ENCODE measurements at regions not wholly inside any gene's neighbourhood (a gene's known extent, or its start where the extent isn't known, plus 50 kb on each side); places are given as distances from the start of the nearest gene placed in this dataset.

DNA sequence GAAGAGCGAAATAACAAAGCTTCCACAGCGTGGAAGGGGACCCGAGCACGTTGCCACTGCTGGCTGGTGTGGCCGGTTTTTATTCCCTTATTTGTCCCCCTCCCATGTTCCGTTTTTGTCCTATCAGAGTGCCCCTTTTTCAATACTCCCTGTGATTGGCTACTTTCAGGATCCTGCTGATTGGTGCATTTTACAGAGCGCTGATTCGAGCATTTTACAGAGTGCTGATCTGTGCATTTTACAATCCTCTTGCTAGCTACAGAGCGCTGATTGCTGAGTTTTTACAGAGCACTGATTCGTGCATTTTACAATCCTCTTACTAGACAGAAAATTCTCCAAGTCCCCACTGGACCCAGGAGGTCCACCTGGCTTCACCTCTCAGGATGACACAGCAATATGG lies 250.9 kb upstream of the EPHA5 start:
- TF ChIP-seq, protein P1, sequence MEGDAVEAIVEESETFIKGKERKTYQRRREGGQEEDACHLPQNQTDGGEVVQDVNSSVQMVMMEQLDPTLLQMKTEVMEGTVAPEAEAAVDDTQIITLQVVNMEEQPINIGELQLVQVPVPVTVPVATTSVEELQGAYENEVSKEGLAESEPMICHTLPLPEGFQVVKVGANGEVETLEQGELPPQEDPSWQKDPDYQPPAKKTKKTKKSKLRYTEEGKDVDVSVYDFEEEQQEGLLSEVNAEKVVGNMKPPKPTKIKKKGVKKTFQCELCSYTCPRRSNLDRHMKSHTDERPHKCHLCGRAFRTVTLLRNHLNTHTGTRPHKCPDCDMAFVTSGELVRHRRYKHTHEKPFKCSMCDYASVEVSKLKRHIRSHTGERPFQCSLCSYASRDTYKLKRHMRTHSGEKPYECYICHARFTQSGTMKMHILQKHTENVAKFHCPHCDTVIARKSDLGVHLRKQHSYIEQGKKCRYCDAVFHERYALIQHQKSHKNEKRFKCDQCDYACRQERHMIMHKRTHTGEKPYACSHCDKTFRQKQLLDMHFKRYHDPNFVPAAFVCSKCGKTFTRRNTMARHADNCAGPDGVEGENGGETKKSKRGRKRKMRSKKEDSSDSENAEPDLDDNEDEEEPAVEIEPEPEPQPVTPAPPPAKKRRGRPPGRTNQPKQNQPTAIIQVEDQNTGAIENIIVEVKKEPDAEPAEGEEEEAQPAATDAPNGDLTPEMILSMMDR (IDR thresholded peaks at IDR 0.05; ENCODE audit: insufficient read depth, low read length, poor library complexity, severe bottlenecking), result no peak
- no peak for TF ChIP-seq EZH2phosphoT487 (conservative IDR thresholded peaks at IDR 0.05; ENCODE audit: low read length)
- Histone ChIP-seq H3K9me3 (ENCODE audit: insufficient read depth, low read length) (no peaks in the 10 kb centered on the region), H4K20me1 (ENCODE audit: low read depth, low read length) (no peaks in the 10 kb centered on the region), H3K27ac (ENCODE audit: low read depth, low read length) (no peak overlapping the region), H3K36me3 (ENCODE audit: low read length) (no peaks in the 10 kb centered on the region), H3K27me3 (ENCODE audit: low read length) (no peaks in the 10 kb centered on the region), H3K4me3 (ENCODE audit: insufficient read depth, low read length, poor library complexity, severe bottlenecking) (no peak overlapping the region), H3K4me2 (ENCODE audit: low read depth, low read length, poor library complexity, severe bottlenecking) (no peak overlapping the region), H3K9ac (ENCODE audit: low read length) (no peak overlapping the region), H2AFZ (ENCODE audit: low read depth, low read length, severe bottlenecking) (no peak overlapping the region), H3F3A (ENCODE audit: insufficient read depth) (no peaks in the 10 kb centered on the region), H3K79me2 (ENCODE audit: insufficient read depth, low read length) (no peaks in the 10 kb centered on the region), H3K9me2 (replicated peaks; ENCODE audit: insufficient read depth, low read length) (no peaks in the 10 kb centered on the region)

DNA sequence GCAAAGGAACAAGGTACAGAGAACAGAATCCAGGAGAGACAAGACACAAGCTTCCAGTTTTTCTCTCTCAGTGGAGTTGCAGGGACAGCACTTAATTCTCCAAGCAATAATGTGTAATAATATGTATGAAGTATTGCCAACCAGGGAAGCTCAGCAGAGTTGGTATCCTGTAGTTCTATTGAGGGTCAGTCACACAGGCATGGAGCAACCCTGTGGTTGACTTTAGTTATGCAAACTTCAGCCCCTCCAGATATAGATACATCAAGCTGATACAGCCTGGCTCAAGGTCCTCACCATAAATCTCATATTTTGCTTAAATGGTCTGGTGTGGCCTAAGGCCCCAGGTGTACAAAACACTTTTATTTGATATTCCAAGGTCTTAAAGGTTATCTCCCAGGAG lies 248.6 kb upstream of the EPHA5 start:
- no peaks in the 10 kb centered on the region for H3K27me3 ChIP-seq (ENCODE audit: low read length)
- H4K20me1 ChIP-seq (ENCODE audit: low read depth, low read length), result no peaks in the 10 kb centered on the region
- H3K27ac ChIP-seq (ENCODE audit: low read depth, low read length), result no peak overlapping the region
- H3K4me3 ChIP-seq (ENCODE audit: insufficient read depth, low read length, poor library complexity, severe bottlenecking), result no peak overlapping the region
- no peaks in the 10 kb centered on the region for H3F3A ChIP-seq (ENCODE audit: insufficient read depth)
- TF ChIP-seq, protein P1 (IDR thresholded peaks at IDR 0.05; ENCODE audit: insufficient read depth, low read length, poor library complexity, severe bottlenecking), result no peak
- TF ChIP-seq EZH2phosphoT487 (conservative IDR thresholded peaks at IDR 0.05; ENCODE audit: low read length), result no peak
- no peaks in the 10 kb centered on the region for H3K9me2 ChIP-seq (replicated peaks; ENCODE audit: insufficient read depth, low read length)
- H3K9ac ChIP-seq (ENCODE audit: low read length), result no peak overlapping the region
- H3K79me2 ChIP-seq (ENCODE audit: insufficient read depth, low read length), result no peaks in the 10 kb centered on the region
- H3K9me3 ChIP-seq (ENCODE audit: insufficient read depth, low read length), result no peaks in the 10 kb centered on the region
- no peak overlapping the region for H3K4me2 ChIP-seq (ENCODE audit: low read depth, low read length, poor library complexity, severe bottlenecking)
- no peak overlapping the region for H2AFZ ChIP-seq (ENCODE audit: low read depth, low read length, severe bottlenecking)
- H3K36me3 ChIP-seq (ENCODE audit: low read length), result no peaks in the 10 kb centered on the region

DNA sequence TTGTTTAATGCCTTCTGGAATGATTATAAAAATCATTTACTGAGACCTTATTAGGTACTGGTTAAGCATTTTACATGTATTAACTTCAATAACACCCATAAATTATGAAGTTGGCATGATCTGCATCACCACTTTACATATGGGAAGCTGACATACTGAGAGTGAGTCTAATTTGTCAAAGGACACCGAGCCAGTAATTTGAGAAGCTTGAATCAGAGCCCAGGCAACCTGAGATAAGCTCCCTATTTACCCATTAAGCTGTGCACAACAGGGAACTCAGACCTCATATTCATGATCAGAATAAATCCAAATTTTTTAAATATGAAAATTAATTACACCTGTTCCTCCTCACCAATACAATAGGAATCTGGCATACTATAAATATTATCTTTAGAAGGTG lies 247.9 kb upstream of the EPHA5 start:
- no peak overlapping the region for H2AFZ ChIP-seq (ENCODE audit: low read depth, low read length, severe bottlenecking)
- no peak overlapping the region for H3K4me2 ChIP-seq (ENCODE audit: low read depth, low read length, poor library complexity, severe bottlenecking)
- H3K27ac ChIP-seq (ENCODE audit: low read depth, low read length), result no peak overlapping the region
- no peaks in the 10 kb centered on the region for H3K9me2 ChIP-seq (replicated peaks; ENCODE audit: insufficient read depth, low read length)
- H3K79me2 ChIP-seq (ENCODE audit: insufficient read depth, low read length), result no peaks in the 10 kb centered on the region
- no peak for TF ChIP-seq EZH2phosphoT487 (conservative IDR thresholded peaks at IDR 0.05; ENCODE audit: low read length)
- H3K9ac ChIP-seq (ENCODE audit: low read length), result no peak overlapping the region
- no peaks in the 10 kb centered on the region for H3F3A ChIP-seq (ENCODE audit: insufficient read depth)
- H3K9me3 ChIP-seq (ENCODE audit: insufficient read depth, low read length), result no peaks in the 10 kb centered on the region
- no peaks in the 10 kb centered on the region for H4K20me1 ChIP-seq (ENCODE audit: low read depth, low read length)
- H3K36me3 ChIP-seq (ENCODE audit: low read length), result no peaks in the 10 kb centered on the region
- no peaks in the 10 kb centered on the region for H3K27me3 ChIP-seq (ENCODE audit: low read length)
- H3K4me3 ChIP-seq (ENCODE audit: insufficient read depth, low read length, poor library complexity, severe bottlenecking), result no peak overlapping the region

DNA sequence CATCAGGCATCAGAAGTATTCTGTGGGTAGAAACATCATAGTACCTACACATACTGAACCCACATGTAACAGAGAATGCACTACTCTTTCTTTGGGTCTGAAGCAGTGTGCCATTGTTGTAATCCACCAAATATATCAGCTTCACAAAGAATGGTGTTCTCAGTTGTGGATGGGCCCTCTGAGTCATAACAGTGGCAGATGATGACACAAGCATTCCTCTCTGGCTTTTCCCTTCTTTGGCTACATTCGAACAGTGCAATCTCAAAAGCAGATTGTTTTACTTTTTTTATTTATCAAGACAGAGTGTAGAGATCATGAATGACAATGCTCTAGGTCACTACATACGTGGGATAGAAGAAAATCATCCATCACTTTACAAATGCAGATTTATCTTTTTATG lies 247.2 kb upstream of the EPHA5 start:
- no peak overlapping the region for H3K27ac ChIP-seq (ENCODE audit: low read depth, low read length)
- H3K4me3 ChIP-seq (ENCODE audit: insufficient read depth, low read length, poor library complexity, severe bottlenecking), result no peak overlapping the region
- H3K9me2 ChIP-seq (replicated peaks; ENCODE audit: insufficient read depth, low read length), result no peaks in the 10 kb centered on the region
- H3K4me2 ChIP-seq (ENCODE audit: low read depth, low read length, poor library complexity, severe bottlenecking), result no peak overlapping the region
- H3F3A ChIP-seq (ENCODE audit: insufficient read depth), result no peaks in the 10 kb centered on the region
- H3K27me3 ChIP-seq (ENCODE audit: low read length), result no peaks in the 10 kb centered on the region
- H3K9ac ChIP-seq (ENCODE audit: low read length), result no peak overlapping the region
- H4K20me1 ChIP-seq (ENCODE audit: low read depth, low read length), result no peaks in the 10 kb centered on the region
- TF ChIP-seq, protein P1 (IDR thresholded peaks at IDR 0.05; ENCODE audit: insufficient read depth, low read length, poor library complexity, severe bottlenecking), result no peak
- no peak for TF ChIP-seq EZH2phosphoT487 (conservative IDR thresholded peaks at IDR 0.05; ENCODE audit: low read length)
- no peak overlapping the region for H2AFZ ChIP-seq (ENCODE audit: low read depth, low read length, severe bottlenecking)
- H3K36me3 ChIP-seq (ENCODE audit: low read length), result no peaks in the 10 kb centered on the region
- no peaks in the 10 kb centered on the region for H3K79me2 ChIP-seq (ENCODE audit: insufficient read depth, low read length)
- H3K9me3 ChIP-seq (ENCODE audit: insufficient read depth, low read length), result no peaks in the 10 kb centered on the region

Data from SU-DHL-6 (cell line).